ENCODE measurements at regions not wholly inside any gene's neighbourhood (a gene's known extent, or its start where the extent isn't known, plus 50 kb on each side); places are given as distances from the start of the nearest gene placed in this dataset.

DNA sequence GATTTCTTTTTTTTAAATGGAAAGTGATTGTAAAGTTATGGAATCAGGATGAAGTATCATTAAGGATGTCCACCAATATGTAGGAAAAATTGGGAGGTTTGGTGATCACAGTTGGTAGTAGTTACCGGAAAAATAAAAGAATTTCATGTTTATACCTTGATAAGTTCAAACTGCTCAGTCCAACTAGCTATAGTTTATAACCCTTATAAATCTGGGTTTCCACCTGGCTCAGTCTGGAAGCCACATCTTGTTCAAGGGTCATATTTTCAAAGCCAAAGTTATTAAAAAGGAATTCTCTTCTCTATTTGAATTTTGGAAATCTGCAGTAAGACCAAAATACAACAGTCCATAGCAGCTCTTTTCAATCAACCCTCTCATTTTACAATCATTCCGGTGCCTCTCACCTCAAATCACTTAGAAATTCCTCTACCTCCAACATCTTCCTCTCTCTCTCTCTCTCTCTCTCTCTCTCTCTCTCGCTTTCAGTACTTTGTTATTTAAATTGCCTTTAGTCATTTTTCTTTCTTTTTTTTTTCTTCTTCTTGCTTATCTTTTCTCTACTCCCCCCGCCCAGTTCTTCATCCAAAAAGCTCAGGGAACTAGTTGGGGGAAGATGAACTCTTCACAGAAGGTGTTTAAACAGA, 186.2 kb upstream of the TBC1D5 start:
- TF ChIP-seq, protein P1, sequence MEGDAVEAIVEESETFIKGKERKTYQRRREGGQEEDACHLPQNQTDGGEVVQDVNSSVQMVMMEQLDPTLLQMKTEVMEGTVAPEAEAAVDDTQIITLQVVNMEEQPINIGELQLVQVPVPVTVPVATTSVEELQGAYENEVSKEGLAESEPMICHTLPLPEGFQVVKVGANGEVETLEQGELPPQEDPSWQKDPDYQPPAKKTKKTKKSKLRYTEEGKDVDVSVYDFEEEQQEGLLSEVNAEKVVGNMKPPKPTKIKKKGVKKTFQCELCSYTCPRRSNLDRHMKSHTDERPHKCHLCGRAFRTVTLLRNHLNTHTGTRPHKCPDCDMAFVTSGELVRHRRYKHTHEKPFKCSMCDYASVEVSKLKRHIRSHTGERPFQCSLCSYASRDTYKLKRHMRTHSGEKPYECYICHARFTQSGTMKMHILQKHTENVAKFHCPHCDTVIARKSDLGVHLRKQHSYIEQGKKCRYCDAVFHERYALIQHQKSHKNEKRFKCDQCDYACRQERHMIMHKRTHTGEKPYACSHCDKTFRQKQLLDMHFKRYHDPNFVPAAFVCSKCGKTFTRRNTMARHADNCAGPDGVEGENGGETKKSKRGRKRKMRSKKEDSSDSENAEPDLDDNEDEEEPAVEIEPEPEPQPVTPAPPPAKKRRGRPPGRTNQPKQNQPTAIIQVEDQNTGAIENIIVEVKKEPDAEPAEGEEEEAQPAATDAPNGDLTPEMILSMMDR (IDR thresholded peaks at IDR 0.05; ENCODE audit: low read depth, low read length) = no peak
- H3K4me3 ChIP-seq (ENCODE audit: low read depth, low read length) = no peak overlapping the region

DNA sequence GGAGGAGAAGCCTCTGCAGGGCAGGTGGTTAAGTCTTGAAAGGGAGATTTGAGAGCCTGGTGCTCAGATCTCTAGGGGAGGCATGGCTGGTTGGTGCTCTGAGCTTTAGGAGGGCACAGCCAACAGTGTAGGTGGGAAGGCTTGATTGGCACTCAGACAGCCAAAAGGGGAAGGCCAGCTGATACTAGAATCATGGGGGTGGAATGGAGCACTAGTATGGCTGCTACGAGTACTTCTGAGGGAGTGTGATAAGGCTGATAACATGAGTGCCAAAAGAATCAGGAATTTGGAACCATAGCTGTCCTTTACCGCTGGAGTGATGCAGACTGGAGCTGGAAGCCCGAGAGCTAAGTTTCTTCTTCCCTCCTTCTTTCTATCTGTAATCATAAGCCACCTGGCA, 184.6 kb upstream of the TBC1D5 start:
- no peak overlapping the region for H3K4me3 ChIP-seq (ENCODE audit: low read depth, low read length)
- TF ChIP-seq, protein P1 (IDR thresholded peaks at IDR 0.05; ENCODE audit: low read depth, low read length) = no peak

DNA sequence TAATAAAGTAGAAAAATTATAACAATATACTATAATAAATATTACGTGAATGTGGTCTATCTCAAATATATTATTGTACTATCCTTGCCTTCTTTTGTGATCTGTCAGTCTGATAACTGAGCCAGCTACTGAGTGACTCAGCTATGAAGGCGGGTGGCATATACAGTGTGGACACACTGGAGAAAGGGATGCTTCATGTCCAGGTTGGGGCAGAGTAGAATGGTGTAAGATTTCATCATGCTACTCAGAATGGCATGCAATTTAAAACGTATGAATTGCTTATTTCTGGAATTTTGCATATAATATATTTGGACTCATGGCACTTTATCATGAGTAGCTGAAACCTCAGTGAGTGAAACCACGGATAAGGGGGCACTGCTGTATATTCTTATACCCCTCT, 172.9 kb upstream of the TBC1D5 start:
- TF ChIP-seq, protein P1 (IDR thresholded peaks at IDR 0.05; ENCODE audit: low read depth, low read length) = no peak
- H3K4me3 ChIP-seq (ENCODE audit: low read depth, low read length) = no peak overlapping the region

DNA sequence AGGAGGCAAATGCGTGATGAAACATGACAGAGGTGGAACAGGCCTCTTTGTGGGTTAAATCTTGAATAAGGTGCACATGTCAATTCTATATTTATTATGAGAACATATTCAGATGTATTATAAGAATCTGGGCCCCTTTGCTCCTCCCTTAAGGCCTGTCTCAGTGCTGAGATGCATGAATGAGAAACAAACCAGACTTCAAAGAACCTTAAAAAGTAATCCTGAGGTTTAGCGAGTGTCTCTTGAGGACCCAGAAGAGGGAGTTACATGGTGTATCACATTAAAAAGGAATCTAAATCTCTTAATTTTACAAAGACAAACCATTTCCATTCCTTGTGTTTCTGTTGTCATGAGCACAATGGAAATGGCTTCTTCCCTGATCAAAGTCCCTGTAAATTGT, 170.9 kb upstream of the TBC1D5 start:
- TF ChIP-seq, protein P1 (IDR thresholded peaks at IDR 0.05; ENCODE audit: low read depth, low read length) = no peak
- no peak overlapping the region for H3K4me3 ChIP-seq (ENCODE audit: low read depth, low read length)

DNA sequence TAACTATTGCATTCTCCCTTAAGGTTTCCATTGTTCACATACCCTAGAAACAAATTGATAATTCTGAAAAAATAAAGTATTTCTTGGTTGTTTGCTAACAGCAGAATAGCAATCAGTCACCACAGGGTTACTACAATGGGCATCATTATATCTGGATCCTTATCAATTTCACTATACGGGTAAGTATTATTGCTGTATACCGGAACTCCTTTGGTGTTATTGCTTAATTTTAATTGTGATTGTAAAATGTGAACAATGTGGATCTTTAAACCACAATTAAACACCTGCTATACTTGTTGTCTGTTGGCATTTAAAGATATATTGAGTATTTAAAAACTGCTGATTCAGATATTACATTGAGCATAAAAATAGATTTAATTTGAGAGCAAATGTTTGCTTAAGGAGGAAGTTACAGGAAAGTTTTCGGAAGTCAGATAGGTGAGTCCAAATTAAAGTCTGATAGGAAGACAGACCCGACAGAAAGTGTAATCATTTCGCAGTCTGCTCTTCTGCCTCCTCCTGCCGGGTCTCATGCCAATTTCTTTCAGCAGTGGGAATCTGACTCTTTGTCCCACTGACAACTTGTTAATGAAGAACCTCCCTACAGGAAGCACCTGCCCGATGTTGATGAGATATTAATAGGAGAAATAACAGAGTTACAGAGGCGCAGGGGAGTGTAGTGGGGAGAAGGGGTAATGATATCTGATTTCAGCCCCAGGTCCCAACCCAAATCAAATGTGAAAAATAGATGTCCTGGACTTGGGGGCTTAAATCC, 169.7 kb upstream of the TBC1D5 start:
- TF ChIP-seq, protein P1 (IDR thresholded peaks at IDR 0.05; ENCODE audit: low read depth, low read length) = no peak
- no peak overlapping the region for H3K4me3 ChIP-seq (ENCODE audit: low read depth, low read length)

DNA sequence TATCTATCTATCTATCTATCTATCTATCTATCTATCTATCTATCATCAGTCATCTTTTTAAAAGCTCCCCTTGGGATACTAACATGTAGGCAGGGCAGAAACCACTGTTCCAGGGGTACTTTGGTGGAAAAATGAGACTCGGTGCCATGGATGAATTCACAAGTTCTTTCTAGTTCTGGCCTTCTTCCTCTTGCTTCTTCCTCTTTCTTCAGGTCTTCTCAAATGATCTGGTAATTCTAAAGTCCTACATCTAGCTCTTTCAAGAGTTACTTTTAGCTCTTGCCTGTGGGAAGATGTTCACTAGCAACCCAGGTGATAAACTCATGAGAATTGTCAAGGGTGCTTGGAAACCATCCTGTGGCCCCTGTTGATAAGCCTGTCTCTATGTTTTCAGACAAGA, 168.5 kb upstream of the TBC1D5 start:
- TF ChIP-seq, protein P1 (IDR thresholded peaks at IDR 0.05; ENCODE audit: low read depth, low read length) = no peak
- H3K4me3 ChIP-seq (ENCODE audit: low read depth, low read length) = no peak overlapping the region

DNA sequence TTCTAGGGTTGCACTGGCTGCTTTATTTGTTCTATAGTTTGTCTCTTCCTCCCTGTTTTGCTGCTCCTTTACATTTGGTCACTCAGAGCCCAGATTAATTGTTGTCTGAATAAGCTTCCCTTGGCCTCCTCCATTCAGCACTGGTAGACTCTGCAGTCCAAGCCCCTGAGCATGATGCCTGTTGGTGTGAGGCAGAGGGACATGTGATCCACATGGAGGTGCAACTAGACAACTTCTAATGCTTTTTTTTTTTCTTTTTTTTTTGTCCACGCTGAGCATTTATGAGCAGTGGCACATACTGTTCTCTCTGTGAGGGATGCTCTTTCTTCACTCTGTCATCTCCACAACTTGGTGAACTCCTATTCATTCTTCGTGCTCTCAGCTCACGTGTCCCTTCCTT, 167.3 kb upstream of the TBC1D5 start:
- no peak overlapping the region for H3K4me3 ChIP-seq (ENCODE audit: low read depth, low read length)
- TF ChIP-seq, protein P1 (IDR thresholded peaks at IDR 0.05; ENCODE audit: low read depth, low read length) = no peak

Measured in WI38 (cell line).